ENCODE measurements at regions not wholly inside any gene's neighbourhood (a gene's known extent, or its start where the extent isn't known, plus 50 kb on each side); places are given as distances from the start of the nearest gene placed in this dataset.
"Not testable (repeated sequence)": the region's sequence is repeated elsewhere in the genome, so short reads cannot be mapped to it uniquely, and the experiment has no call there.

GRCh38 chrX:66698273-66699204 is 59.7 kb upstream of the EDA2R start:
- ChIA-PET CTCF (no interaction called here), POLR2A (ENCODE audit: unreplicated experiment) (no interaction called here)
- Histone ChIP-seq H3K36me3 (ENCODE audit: low read depth, low read length) (no peaks in the 10 kb centered on the region), H3K4me2 (ENCODE audit: low read length) (no peak overlapping the region), H3K4me3 (ENCODE audit: low read length) (no peak overlapping the region), H3K9ac (ENCODE audit: low read length) (no peak overlapping the region), H3F3A (ENCODE audit: low read length, unreplicated experiment) (no peaks in the 10 kb centered on the region), H3K9me2 (replicated peaks; ENCODE audit: low read length) (no peaks in the 10 kb centered on the region), H3K4me1 (ENCODE audit: insufficient read depth, low read length) (no peaks in the 10 kb centered on the region), H4K20me1 (ENCODE audit: low read length) (no peaks in the 10 kb centered on the region), H3K9me3 (ENCODE audit: low read length) (no peaks in the 10 kb centered on the region), H3K27me3 (ENCODE audit: low read length) (no peaks in the 10 kb centered on the region), H3K79me2 (ENCODE audit: low read length) (no peaks in the 10 kb centered on the region), H2AFZ (ENCODE audit: low read length) (no peak overlapping the region), H3K27ac (ENCODE audit: low read length) (no peak overlapping the region)
- DNase-seq = no peak
- no peak for TF ChIP-seq EZH2phosphoT487 (IDR thresholded peaks at IDR 0.05; ENCODE audit: borderline replicate concordance, low read length)
- no peak for TF ChIP-seq EZH2 (IDR thresholded peaks at IDR 0.05; ENCODE audit: low read length, unreplicated experiment)
- TF ChIP-seq CTCF (conservative IDR thresholded peaks at IDR 0.05; ENCODE audit: low read depth, low read length) = no peak
- BruUV-seq (replicated peaks) = no TSS peak
- intact Hi-C loops (cut with micrococcal nuclease) = no loop called here
- no peak for ATAC-seq

- H4K20me1 ChIP-seq (ENCODE audit: low read length); H3K9me3 ChIP-seq (ENCODE audit: low read length); ATAC-seq; intact Hi-C loops (cut with micrococcal nuclease); CTCF ChIA-PET; H3K9me2 ChIP-seq (replicated peaks; ENCODE audit: low read length); H3K4me3 ChIP-seq (ENCODE audit: low read length); BruUV-seq (replicated peaks); H3K4me2 ChIP-seq (ENCODE audit: low read length); DNase-seq; H3K27me3 ChIP-seq (ENCODE audit: low read length); H3K9ac ChIP-seq (ENCODE audit: low read length); H3F3A ChIP-seq (ENCODE audit: low read length, unreplicated experiment); H3K79me2 ChIP-seq (ENCODE audit: low read length); H3K27ac ChIP-seq (ENCODE audit: low read length); H3K4me1 ChIP-seq (ENCODE audit: insufficient read depth, low read length); H2AFZ ChIP-seq (ENCODE audit: low read length); POLR2A ChIA-PET (ENCODE audit: unreplicated experiment); H3K36me3 ChIP-seq (ENCODE audit: low read depth, low read length): not testable (repeated sequence)
Observed at GRCh38 chrX:66692512-66692911, 53.6 kb upstream of the EDA2R start.

All from PC-3 (cell line).